D341Med (cell line): ENCODE measurements at regions not wholly inside any gene's neighbourhood (a gene's known extent, or its start where the extent isn't known, plus 50 kb on each side); places are given as distances from the start of the nearest gene placed in this dataset.
A peak's percentile ranks its signal among the peaks of the same experiment; 100 is the strongest.
"Not testable (repeated sequence)": the region's sequence is repeated elsewhere in the genome, so short reads cannot be mapped to it uniquely, and the experiment has no call there.

Source experiments
- DNase-seq: peaks from one replicate; pipeline ENCODE4 v3.0.0; 2012; ENCODE audit warnings: low spot score

- DNase-seq: no peak
Observed at GRCh38 chr5:152694231-152694630, 289.2 kb upstream of the NMUR2 start.

- DNase-seq: no peak
Observed at GRCh38 chr5:152701305-152701949, 296.3 kb upstream of the NMUR2 start.

- DNase-seq: no peak
Observed at GRCh38 chr5:152704286-152704685, 299.2 kb upstream of the NMUR2 start.

- DNase-seq: no peak
Observed at GRCh38 chr5:152711801-152712388, 306.8 kb upstream of the NMUR2 start.

GRCh38 chr5:152717393-152717792, 312.3 kb upstream of the NMUR2 start:
- DNase-seq: no peak

- no peak for DNase-seq
Observed at GRCh38 chr5:152723482-152723881, 318.4 kb upstream of the NMUR2 start.

GRCh38 chr5:152730176-152730575, 325.1 kb upstream of the NMUR2 start:
- no peak for DNase-seq

- DNase-seq: no peak
Observed at GRCh38 chr5:152736906-152737305, 331.8 kb upstream of the NMUR2 start.

GRCh38 chr5:152739916-152740315, 334.8 kb upstream of the NMUR2 start:
- DNase-seq: no peak

- DNase-seq: not testable (repeated sequence)
Observed at GRCh38 chr5:152741126-152741525, 336.0 kb upstream of the NMUR2 start.

GRCh38 chr5:152787709-152788217, 382.7 kb upstream of the NMUR2 start:
- DNase-seq: not testable (repeated sequence)

GRCh38 chr5:152801886-152802285, 396.8 kb upstream of the NMUR2 start:
- DNase-seq: no peak

- DNase-seq: no peak
Observed at GRCh38 chr5:152804179-152804578, 399.1 kb upstream of the NMUR2 start.

- DNase-seq: peak; percentile 45
Observed at GRCh38 chr5:152811988-152812387, 406.9 kb upstream of the NMUR2 start.

GRCh38 chr5:152813526-152813925, 408.4 kb upstream of the NMUR2 start:
- DNase-seq: no peak

GRCh38 chr5:152819891-152820290, 414.8 kb upstream of the NMUR2 start:
- no peak for DNase-seq

GRCh38 chr5:152824316-152824715, 419.2 kb upstream of the NMUR2 start:
- no peak for DNase-seq

GRCh38 chr5:152838241-152838786, 433.2 kb upstream of the NMUR2 start:
- no peak for DNase-seq

- DNase-seq: no peak
Observed at GRCh38 chr5:152844713-152845112, 439.6 kb upstream of the NMUR2 start.

- no peak for DNase-seq
Observed at GRCh38 chr5:152853361-152853760, 448.3 kb upstream of the NMUR2 start.

GRCh38 chr5:152855441-152855840, 450.4 kb upstream of the NMUR2 start:
- no peak for DNase-seq

- DNase-seq: no peak
Observed at GRCh38 chr5:152861231-152861630, 456.2 kb upstream of the NMUR2 start.

GRCh38 chr5:152864447-152864846, 459.4 kb upstream of the NMUR2 start:
- no peak for DNase-seq

- DNase-seq: no peak
Observed at GRCh38 chr5:152864991-152865390, 459.9 kb upstream of the NMUR2 start.
